Breast epithelium (tissue), 3 donors: ENCODE measurements at regions not wholly inside any gene's neighbourhood (a gene's known extent, or its start where the extent isn't known, plus 50 kb on each side); places are given as distances from the start of the nearest gene placed in this dataset.

Source experiments
- POLR2A ChIP-seq: fragments of 450-650 bp; IDR thresholded peaks from one replicate; pipeline ENCODE4 v1.6.1; 2016; ENCODE audit warnings: antibody characterized with exemption, mild to moderate bottlenecking, moderate library complexity
- TF ChIP-seq, protein P1 (sequence below), 3 donors: fragments of 450-650 bp; IDR thresholded peaks; one replicate each; pipeline ENCODE4 v1.5.1; 2016 to 2017; ENCODE audit warnings: antibody characterized with exemption in 3 of 3, mild to moderate bottlenecking in 3 of 3, moderate library complexity in 3 of 3

- TF ChIP-seq POLR2A = no peak
- TF ChIP-seq, protein P1, sequence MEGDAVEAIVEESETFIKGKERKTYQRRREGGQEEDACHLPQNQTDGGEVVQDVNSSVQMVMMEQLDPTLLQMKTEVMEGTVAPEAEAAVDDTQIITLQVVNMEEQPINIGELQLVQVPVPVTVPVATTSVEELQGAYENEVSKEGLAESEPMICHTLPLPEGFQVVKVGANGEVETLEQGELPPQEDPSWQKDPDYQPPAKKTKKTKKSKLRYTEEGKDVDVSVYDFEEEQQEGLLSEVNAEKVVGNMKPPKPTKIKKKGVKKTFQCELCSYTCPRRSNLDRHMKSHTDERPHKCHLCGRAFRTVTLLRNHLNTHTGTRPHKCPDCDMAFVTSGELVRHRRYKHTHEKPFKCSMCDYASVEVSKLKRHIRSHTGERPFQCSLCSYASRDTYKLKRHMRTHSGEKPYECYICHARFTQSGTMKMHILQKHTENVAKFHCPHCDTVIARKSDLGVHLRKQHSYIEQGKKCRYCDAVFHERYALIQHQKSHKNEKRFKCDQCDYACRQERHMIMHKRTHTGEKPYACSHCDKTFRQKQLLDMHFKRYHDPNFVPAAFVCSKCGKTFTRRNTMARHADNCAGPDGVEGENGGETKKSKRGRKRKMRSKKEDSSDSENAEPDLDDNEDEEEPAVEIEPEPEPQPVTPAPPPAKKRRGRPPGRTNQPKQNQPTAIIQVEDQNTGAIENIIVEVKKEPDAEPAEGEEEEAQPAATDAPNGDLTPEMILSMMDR (IDR thresholded peaks at IDR 0.05) = no peak
Measured at GRCh38 chr2:120994301-120994995, 258.8 kb downstream of the GLI2 start.
